HFFc6 (cell line): ENCODE measurements at regions not wholly inside any gene's neighbourhood (a gene's known extent, or its start where the extent isn't known, plus 50 kb on each side); places are given as distances from the start of the nearest gene placed in this dataset.

Experiments used
- DNase-seq: peaks from one replicate; pipeline ENCODE4 v3.0.0-alpha.2; 2018
- H3K27ac Mint-ChIP-seq: 2 replicates; pipeline ENCODE4 v1.8.0; 2020; ENCODE audit warnings: mild to moderate bottlenecking, mixed read lengths
- H3K27me3 Mint-ChIP-seq: 2 replicates; pipeline ENCODE4 v1.8.0; 2021; ENCODE audit warnings: mild to moderate bottlenecking, moderate library complexity, mixed read lengths; ENCODE audit not compliant: insufficient read depth
- H3K36me3 Mint-ChIP-seq: 2 replicates; pipeline ENCODE4 v1.8.0; 2021; ENCODE audit warnings: low read depth, mixed read lengths
- H3K4me1 Mint-ChIP-seq: 2 replicates; pipeline ENCODE4 v1.8.0; 2020; ENCODE audit warnings: low read depth, mixed read lengths
- H3K4me3 Mint-ChIP-seq: 2 replicates; pipeline ENCODE4 v1.8.0; 2020; ENCODE audit warnings: mild to moderate bottlenecking, moderate library complexity, mixed read lengths
- H3K9me3 Mint-ChIP-seq: 2 replicates; pipeline ENCODE4 v1.8.0; 2020; ENCODE audit warnings: mild to moderate bottlenecking, mixed read lengths
- CTCF ChIP-seq: fragments of 200-600 bp; sonication (generic); IDR thresholded peaks from 2 replicates; pipeline ENCODE4 v1.5.0; 2021; ENCODE audit warnings: antibody characterized with exemption, mild to moderate bottlenecking

GRCh38 chr3:173273838-173274237 is 123.7 kb upstream of the NLGN1 start:
- Mint-ChIP-seq H3K9me3 (peaks cover 8% of the 10 kb centered on the region; the same call in 1 of the 2 replicates), H3K4me1 (no peaks in the 10 kb centered on the region), H3K4me3 (no peak overlapping the region), H3K27me3 (no peaks in the 10 kb centered on the region; the same call in 1 of the 2 replicates), H3K27ac (no peak overlapping the region), H3K36me3 (no peaks in the 10 kb centered on the region)
- no peak for DNase-seq
- TF ChIP-seq CTCF = no peak

GRCh38 chr3:173268781-173269180 is 127.7 kb upstream of the SPATA16 start:
- no peak for DNase-seq
- Mint-ChIP-seq H3K36me3 (no peaks in the 10 kb centered on the region), H3K4me3 (no peak overlapping the region), H3K4me1 (no peaks in the 10 kb centered on the region), H3K27ac (no peak overlapping the region), H3K27me3 (no peaks in the 10 kb centered on the region; the same call in 1 of the 2 replicates), H3K9me3 (no peaks in the 10 kb centered on the region; the same call in 1 of the 2 replicates)
- no peak for TF ChIP-seq CTCF

GRCh38 chr3:173267716-173268115 is 126.7 kb upstream of the SPATA16 start:
- no peaks in the 10 kb centered on the region; the same call in 1 of the 2 replicates for H3K27me3 Mint-ChIP-seq
- H3K36me3 Mint-ChIP-seq = no peaks in the 10 kb centered on the region
- no peak overlapping the region for H3K4me3 Mint-ChIP-seq
- no peaks in the 10 kb centered on the region; the same call in 1 of the 2 replicates for H3K9me3 Mint-ChIP-seq
- DNase-seq = no peak
- H3K27ac Mint-ChIP-seq = no peak overlapping the region
- no peak for TF ChIP-seq CTCF
- no peaks in the 10 kb centered on the region for H3K4me1 Mint-ChIP-seq

GRCh38 chr3:173266441-173266840 is 125.4 kb upstream of the SPATA16 start:
- Mint-ChIP-seq H3K27ac (no peak overlapping the region), H3K36me3 (no peaks in the 10 kb centered on the region), H3K4me1 (no peaks in the 10 kb centered on the region), H3K27me3 (no peaks in the 10 kb centered on the region; the same call in 1 of the 2 replicates), H3K4me3 (no peak overlapping the region), H3K9me3 (no peaks in the 10 kb centered on the region; the same call in 1 of the 2 replicates)
- no peak for TF ChIP-seq CTCF
- DNase-seq = no peak

- Mint-ChIP-seq H3K36me3 (no peaks in the 10 kb centered on the region), H3K4me1 (no peaks in the 10 kb centered on the region), H3K27ac (no peak overlapping the region), H3K27me3 (no peaks in the 10 kb centered on the region), H3K4me3 (no peak overlapping the region), H3K9me3 (no peaks in the 10 kb centered on the region)
- TF ChIP-seq CTCF = no peak
- DNase-seq = no peak
These were observed 117.7 kb upstream of the SPATA16 start for GRCh38 chr3:173258697-173259096.

- Mint-ChIP-seq H3K9me3 (no peaks in the 10 kb centered on the region), H3K4me3 (no peak overlapping the region), H3K4me1 (no peaks in the 10 kb centered on the region), H3K27ac (no peak overlapping the region), H3K27me3 (no peaks in the 10 kb centered on the region), H3K36me3 (no peaks in the 10 kb centered on the region)
- DNase-seq = no peak
- TF ChIP-seq CTCF = no peak
These were observed 116.8 kb upstream of the SPATA16 start for GRCh38 chr3:173257797-173258196.
